GM21367 (cell line): ENCODE measurements at regions not wholly inside any gene's neighbourhood (a gene's known extent, or its start where the extent isn't known, plus 50 kb on each side); places are given as distances from the start of the nearest gene placed in this dataset.
A peak's percentile ranks its signal among the peaks of the same experiment; 100 is the strongest.
"Not testable (repeated sequence)": the region's sequence is repeated elsewhere in the genome, so short reads cannot be mapped to it uniquely, and the experiment has no call there.

ENCODE experiments used
- ATAC-seq: cut with Tn5 transposase; IDR thresholded peaks from one replicate; pipeline ENCODE4 v1.9.1; 2021; ENCODE audit not compliant: unreplicated experiment

DNA sequence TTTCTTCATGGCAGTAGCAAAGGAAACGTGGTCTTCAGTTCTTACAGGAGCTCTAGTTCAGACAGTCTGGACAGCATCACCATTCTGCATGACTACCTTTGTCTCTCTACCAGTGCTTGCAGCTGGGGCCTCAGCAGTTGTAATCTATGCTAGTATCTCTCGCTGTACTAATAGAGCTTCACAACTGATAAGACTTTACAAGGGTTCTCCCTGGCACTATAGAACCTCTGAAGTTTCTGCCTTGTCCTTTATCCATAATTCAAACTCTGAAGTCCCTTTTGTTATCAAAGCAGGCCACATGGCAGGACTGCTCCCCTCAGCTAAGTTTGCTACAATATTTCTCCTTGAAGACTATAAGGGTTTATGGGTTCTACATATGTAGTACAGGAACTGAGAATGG lies 842.1 kb upstream of the ADGRB3 start:
- ATAC-seq = no peak

DNA sequence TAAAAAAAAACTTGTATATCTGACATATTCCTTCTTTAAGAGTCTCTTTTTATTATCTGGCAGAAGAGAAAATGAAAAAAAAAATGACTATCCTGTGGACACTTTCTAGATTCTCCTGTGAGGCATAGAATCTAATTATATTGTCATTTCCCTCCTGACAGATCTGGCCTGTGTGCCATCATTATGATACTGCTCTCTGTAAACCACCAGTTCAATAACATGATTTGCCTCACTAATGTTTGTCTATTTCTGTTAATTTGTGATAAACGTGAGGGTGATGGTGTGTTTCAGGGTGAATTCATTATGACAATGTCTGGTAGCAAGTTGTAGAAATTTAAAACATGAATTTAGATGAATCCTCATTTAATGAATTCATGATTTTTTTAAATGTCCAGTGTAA lies 844.5 kb upstream of the ADGRB3 start:
- no peak for ATAC-seq

DNA sequence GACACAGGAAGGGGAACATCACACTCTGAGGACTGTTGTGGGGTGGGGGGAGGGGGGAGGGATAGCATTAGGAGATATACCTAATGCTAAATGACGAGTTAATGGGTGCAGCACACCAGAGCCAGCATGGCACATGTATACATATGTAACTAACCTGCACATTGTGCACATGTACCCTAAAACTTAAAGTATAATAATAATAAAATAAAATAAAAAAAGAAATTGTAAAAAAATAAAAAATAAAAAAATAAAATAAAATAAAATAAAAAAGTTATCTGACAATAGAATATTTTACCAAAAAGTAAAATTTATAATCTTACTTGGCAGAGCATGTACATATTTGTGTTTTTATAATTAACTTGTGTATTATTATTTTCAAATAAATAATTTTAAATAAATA lies 848.0 kb upstream of the ADGRB3 start:
- ATAC-seq = not testable (repeated sequence)

DNA sequence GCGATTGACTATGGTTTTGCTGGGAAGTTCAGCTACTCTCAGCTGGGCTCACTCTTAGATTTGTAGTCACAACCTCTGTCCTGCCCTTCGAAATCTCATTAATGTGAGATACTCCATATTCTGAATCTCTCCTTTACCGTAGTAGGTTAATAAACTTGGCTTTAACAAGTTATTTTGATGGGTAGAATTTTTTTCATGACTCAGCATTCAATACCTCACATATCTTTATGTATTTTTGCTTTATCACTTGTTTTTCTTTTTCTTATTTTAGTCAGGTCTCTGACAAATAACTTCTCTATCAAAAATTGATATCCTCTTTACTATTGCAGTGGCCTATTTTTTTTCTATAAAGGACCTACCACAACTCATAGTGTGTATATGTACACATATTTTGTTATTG lies 855.2 kb upstream of the ADGRB3 start:
- ATAC-seq = no peak

DNA sequence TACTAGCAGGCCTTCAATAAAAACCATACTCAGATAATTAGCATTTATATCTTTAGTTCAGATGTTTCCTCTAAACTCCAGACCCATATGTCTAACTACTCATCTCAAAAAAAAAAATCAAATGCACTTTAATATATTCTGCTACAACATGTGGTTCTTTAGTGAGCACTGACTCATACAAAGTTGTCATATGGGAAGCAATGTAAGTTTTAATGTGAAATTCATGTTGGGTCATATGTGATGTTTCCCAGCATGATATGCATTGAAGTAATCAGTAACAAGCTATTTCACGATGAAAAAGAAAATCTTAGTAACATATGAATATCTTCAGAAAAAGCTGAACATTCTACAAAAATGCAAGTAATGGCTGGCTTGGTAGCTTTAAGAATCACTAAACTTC lies 859.7 kb upstream of the ADGRB3 start:
- ATAC-seq = no peak

DNA sequence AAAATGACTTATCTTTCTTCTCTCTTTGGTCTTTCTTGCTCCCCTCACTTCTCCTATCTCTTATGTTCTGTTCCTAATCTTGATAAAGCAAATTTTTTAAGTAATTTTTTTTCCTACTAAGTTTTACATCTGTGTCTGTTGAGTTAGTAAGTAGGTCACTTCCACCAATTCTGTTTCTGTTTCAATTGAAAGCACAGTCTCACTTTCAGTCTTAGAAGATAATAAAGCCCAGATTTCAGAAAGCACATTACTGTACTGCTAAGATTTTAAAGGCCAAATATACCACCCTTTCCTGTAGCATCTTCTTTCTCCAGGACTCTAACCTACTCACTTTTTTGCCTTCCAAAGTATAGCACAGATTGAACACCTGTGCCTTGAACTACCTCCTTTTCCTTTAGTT lies 866.1 kb upstream of the ADGRB3 start:
- ATAC-seq = peak; percentile 84

DNA sequence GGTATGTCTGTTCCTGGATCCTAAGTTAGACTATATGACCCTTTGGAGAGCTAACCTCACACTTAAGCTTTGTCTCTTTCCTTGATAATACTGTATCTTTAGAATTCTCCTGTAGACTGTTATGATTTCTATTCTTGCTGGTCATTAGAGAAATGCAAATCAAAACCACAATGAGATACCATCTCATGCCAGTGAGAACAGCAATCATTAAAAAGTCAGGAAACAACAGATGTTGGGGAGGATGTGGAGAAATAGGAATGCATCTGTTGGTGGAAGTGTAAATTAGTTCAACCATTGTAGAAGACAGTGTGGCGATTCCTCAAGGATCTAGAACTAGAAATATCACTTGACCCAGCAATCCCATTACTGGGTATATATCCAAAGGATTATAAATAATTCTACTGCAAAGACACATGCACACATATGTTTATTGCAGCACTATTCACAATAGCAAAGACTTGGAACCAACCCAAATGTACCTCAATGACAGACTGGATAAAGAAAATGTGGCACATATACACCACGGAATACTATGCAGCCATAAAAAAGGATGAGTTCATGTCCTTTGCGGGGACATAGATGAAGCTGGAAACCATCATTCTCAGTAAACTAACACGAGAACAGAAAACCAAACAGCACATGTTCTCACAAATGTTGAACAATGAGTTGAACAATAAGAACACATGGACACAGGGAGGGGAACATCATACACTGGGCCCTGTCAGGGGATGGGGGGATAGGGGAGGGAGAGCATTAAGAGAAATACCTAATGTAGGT lies 867.8 kb upstream of the ADGRB3 start:
- ATAC-seq = not testable (repeated sequence)

DNA sequence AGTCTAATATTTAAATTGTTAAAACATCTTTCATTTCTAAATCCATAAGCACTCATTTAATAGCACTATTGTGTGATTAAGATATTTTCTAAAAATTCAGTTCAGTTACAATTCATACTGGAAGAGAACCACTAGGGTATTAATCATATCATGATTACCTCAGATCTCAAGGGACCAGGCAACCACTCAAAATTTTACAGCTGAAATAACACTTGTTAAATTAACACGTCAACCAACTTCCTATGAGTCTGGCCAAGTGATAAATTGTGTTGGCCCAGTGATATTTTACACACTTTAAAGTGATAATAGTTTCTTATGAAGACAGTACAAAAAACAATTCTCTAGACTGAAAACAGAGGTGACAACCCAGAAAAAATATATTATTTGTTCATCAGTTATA lies 869.0 kb upstream of the ADGRB3 start:
- no peak for ATAC-seq

DNA sequence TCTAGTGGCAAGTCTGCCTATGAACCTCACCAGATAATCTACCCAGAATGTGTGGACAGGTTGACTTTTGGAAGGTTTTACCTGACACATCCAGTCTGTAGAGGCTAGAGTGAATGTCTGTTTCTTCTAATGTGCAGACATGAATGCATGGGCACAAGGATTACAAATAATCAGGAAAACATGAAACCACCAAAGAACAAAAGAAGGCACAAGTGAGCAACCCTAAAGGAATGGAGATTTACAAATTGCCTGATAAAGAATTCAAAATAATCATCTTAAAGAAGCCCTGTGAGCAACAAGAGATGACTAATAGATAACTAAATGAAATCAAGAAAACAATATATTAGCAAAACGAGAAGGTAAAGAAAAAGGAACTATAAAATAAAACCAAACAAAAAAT lies 876.1 kb upstream of the ADGRB3 start:
- ATAC-seq = no peak

DNA sequence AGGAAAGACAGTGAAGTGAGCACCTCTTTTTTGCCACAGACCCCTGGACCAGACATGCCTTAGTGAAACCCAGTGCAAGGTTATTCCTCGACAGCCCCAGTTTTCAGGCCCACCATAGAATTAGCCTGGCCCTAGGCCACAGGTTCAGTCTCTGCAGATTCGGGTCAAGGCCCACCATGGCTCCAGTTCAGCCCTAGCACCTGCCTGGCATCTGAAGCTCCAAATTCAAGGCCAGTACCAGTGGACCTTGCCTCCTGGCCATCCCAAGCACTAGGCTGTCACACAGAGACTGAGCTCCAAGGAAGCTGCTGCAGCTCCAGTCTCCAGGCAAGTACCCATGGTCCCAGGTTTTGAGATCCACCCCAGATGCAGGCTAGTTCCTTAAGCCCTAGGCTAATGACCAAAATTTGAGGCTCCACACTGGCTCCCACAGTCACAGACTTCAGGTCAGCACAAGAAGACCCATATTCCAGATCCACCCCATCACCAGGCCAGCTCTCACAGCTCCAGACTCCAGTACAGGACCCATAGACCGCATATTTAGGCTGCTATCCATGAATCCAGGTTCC lies 877.5 kb upstream of the ADGRB3 start:
- no peak for ATAC-seq

DNA sequence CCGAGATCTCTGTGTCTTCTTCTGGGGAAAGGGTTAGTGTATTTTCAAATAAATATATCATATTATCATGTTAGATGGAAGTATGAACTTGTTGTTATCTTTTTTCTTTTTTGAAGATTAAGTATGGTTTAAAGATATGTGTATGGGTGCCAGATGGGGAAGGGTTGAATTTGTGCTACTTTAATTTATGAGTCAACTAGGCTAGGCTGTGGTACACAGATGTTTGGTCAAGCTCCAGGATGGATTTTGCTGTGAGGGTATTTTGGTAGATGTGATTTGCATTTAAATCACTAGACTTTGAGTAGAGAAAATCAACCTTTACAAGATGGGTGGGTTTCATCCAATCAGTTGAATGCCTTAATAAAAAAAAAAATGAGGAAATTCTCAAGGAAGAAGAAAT lies 886.6 kb upstream of the ADGRB3 start:
- no peak for ATAC-seq

DNA sequence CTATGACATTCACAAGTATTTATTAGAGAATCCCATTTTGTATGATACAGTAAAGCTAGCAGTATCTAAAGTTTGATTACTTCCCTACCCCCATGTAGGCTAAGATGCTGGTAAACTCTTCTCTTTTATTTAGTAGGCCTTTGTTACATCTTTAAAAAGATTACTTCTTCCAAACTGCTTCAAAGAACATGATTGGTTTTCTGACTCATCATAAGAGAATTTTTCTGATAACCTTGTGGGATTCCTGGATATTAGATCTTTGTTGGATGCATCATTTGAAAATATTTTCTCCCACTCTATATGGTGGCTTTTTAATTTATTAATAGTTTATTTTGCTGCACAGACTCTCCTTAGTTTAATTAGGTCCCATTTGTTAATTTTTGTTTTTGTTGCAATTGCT lies 898.3 kb upstream of the ADGRB3 start:
- no peak for ATAC-seq

DNA sequence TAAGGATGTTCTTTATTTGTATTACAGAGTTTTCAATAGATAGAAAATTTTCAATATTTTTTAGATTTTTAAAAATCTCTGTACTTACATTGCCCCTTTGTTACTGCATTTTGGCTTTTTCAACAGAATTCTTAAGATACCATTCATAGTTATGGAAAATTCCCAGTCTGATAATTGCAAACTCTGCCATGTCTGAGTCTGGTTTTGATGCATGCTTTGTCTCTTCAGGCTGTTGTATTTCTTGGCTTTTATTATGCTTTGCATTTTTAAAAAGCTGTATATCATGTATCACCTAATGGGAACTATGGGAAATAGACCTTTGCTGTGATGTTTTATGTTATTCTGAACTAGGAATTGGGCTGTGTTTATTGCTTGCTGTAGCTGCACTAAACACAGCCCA lies 898.9 kb upstream of the ADGRB3 start:
- no peak for ATAC-seq

DNA sequence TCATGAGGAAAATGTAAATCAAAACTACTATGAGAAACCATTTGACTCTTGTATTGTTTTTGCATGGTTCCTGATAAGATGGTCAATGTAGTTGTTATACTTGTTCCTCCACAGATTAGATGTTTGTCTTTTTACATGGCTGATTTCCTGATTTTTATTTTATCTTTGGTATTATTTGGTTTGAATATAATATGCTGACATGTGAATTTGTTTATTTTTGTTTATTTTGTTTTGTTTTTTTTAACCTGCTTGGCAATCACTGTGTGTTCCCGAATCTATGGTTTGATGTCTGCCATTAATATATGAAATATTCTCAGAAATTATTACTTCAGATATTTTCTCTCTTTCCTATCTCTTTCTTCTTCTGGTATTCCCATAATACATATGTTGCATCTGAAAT lies 899.5 kb upstream of the ADGRB3 start:
- ATAC-seq = no peak

DNA sequence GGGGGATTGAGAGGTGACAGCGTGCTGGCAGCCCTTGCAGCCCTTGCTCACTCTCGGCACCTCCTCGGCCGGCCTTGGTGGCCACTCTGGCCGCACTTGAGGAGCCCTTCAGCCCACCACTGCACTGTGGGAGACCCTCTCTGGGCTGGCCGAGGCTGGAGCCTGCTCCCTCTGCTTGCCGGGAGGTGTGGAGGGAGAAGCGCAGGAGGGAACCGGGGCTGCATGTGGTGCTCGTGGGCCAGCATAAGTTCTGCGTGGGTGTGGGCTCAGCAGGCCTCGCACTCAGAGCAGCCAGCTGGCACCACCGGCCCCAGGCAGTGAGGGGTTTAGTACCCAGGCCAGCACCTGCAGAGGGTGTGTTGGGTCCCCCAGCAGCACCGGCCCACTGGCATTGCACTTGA lies 912.2 kb upstream of the ADGRB3 start:
- no peak for ATAC-seq

DNA sequence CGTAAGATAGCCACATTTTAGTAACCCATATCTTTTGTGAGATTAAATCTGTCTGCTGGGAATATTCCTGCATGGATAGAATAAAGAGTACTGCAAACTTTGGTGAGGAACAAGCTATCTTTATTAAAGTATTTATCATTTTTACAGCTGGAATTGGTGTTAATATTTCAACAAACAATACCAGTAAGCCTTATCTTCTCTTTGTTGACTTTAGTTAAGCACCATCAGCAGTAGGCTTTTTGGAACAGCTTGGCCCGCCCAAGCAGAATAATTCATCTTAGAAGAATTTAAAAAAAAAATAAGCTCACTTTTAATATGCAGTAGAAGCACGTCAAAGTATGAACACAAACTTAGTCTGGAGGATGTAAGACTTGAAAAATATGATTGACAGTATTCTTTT lies 917.8 kb upstream of the ADGRB3 start:
- no peak for ATAC-seq

DNA sequence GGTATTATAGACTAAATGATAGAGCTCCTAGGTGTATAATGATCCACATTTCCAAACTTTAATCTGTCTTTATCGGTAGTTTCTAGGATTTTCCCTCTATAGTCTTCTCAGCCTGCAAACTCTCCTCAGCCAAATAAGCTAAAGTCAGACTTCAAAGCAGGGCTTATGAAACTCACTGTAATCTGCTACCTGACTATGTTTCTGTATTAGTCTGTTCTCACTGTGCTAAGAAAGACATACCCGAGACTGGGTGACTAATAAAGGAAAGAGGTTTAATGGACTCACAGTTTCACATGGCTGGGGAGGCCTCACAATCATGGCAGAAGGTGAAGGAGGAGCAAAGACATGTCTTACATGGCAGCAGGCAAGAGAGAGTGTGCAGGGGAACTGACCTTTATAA lies 928.7 kb upstream of the ADGRB3 start:
- ATAC-seq = no peak

DNA sequence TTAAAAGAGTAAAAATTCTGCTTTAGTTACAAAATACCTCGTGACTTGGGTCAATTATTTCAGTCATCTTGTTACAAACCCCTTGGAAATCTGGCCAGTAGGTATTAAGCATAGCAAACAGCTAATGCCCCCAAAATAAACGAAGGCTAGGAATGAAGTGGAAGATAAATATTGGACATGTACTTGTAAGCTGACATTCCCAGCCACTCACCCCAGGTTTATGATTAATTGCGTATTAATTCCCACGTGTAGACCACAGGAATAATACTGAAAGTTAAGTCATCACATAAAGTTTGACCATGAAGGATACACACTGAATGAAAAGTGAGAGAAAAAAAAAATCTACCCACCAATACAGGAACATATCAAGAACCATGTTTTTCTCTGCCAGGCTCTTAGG lies 936.5 kb upstream of the ADGRB3 start:
- ATAC-seq = no peak

DNA sequence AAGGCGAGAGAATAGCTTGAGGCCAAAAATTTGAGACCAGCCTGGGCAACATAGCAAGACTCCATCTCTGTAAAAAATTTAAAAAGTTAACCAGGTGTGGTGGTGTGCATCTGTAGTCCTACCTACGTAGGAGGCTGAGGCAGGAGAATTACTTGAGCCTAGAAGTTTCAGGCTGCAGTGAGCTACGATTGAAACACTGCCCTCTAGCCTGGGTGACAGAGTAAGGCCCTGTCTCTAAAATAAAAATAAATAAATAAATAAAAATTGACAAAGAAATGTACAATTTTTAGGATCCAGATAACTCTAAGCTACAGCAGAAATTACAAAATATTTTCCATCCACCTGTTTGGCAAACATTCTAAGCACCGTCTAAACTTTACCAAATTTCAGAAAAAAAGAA lies 941.0 kb upstream of the ADGRB3 start:
- no peak for ATAC-seq

DNA sequence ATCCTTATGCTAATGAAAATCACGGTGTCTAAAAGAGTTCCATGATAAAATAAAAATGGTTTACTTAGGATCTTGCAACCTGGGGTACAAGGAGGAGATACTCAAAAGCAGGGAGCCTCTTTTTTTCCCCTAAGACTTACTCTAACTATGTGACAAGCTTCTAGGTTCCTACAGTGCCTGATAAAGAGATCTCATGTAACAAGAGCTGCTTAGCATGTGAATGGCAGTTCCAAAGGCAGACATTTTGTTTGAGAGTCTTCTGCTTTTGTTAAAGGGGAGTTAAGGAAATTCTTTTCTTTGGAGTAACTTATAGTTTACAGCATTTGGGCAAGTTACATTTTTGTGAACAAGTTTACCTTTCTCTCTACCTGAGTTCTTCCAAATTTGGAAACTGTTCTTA lies 945.8 kb upstream of the ADGRB3 start:
- ATAC-seq = no peak

DNA sequence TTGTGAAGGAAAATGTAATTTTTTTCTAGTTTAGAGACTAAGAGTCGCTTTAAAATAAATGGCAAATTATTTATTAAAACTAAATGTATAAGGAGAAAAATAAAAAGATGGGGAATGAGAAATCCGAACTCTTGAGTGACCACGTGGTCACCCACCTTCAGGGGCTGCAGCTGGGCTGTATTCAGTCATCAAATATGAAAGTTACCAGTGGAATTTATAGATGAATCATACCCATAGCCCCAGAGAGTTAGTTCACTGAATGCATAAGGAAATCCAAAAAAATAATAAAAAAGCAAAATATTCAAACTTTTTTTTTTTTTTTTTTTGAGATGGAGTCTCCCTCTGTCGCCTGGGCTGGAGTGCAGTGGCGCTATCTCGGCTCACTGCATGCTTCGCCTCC lies 947.7 kb upstream of the ADGRB3 start:
- ATAC-seq = no peak

DNA sequence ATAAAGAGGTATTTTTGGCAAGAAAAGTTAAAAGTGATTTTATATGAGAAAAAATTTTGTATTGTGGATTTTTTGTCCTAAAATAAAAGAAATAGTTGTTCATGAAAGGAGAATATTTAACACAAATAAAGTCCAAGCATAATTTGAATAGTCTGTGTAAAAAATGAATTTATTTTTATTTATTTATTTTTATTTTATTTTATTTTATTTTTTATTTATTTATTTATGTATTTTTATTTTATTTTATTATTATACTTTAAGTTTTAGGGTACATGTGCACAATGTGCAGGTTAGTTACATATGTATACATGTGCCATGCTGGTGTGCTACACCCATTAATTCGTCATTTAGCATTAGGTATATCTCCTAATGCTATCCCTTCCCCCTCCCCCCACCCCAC lies 948.9 kb upstream of the ADGRB3 start:
- not testable (repeated sequence) for ATAC-seq

DNA sequence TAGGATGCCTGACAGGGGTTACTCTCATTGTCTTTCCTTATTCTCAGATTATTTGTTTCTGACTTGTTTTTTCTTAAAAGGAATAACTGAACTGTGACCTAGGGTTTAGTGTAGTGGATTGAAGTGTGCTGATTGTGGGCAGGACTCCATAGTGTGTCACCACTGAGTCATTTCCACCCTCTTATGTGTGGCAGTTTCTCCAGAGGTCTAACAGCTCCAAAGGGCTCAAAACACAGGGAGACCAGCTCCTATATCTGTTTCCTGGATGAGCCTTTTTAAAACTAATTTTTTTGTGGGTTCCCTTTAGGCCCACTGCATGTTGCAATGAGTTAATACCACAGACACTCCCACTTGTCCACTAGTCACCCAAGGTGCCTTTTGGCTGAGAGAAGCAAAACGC lies 951.1 kb upstream of the ADGRB3 start:
- no peak for ATAC-seq
